DMS53 treated with DMSO at 0.1 percent for 48 hours (cell line): ENCODE measurements at regions not wholly inside any gene's neighbourhood (a gene's known extent, or its start where the extent isn't known, plus 50 kb on each side); places are given as distances from the start of the nearest gene placed in this dataset.

Experiments used
- DNase-seq: peaks from one replicate; lab custom pipeline; 2025; ENCODE audit not compliant: unreplicated experiment; lab: John Stamatoyannopoulos, UW

DNA sequence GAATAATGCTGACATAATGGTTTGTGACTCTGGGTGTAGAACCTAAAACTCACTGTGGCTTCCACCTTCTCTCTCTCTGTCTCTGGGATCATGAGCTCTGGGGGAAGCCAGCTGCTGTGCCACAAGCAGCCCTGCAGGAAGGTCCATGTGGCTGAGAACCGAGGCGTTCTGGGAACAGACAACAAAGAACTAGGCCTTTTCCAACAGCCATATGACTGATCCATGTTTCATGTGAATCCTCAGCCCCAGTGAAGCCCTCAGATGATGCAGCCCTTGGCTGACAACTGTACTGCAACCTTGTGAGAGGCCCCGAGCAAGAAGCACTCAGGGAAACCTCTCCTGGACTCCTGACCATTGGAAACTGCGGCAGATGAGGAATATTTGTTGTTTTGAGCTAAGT, 56.6 kb downstream of the HLA-G start:
- DNase-seq = no peak

DNA sequence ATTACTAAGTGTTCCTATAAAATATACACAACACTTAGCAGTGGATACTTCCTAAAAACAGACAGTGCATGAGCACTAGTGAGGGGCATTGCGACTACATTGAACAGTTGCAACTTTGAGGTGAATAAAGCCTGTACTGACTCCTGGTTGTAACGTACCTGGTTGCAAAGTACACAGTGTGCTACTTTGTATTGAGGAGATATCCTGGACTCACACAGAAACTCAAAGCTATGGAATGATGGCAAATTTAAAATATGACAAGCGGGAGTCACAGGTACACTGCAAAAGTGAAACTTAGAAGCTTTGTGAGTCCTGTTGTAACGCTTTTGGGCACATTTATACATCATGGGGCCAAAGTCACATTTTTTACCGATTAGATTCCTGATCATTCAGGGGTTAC, 55.6 kb upstream of the HLA-A start:
- DNase-seq = no peak

DNA sequence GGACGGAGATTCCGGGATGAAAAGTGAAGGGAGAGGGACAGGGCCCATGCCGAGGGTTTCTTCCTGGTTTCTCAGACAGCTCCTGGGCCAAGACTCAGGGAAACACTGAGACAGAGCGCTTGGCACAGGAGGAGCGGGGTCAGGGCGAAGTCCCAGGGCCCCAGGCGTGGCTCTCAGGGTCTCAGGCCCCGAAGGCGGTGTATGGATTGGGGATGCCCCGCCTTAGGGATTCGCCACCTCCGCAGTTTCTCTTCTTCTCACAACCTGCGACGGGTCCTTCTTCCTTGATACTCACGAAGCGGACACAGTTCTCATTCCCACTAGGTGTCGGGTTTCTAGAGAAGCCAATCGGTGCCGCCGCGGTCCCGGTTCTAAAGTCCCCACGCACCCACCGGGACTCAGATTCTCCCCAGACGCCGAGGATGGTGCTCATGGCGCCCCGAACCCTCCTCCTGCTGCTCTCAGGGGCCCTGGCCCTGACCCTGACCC, 55.0 kb upstream of the HLA-A start:
- DNase-seq = peak; percentile 12

DNA sequence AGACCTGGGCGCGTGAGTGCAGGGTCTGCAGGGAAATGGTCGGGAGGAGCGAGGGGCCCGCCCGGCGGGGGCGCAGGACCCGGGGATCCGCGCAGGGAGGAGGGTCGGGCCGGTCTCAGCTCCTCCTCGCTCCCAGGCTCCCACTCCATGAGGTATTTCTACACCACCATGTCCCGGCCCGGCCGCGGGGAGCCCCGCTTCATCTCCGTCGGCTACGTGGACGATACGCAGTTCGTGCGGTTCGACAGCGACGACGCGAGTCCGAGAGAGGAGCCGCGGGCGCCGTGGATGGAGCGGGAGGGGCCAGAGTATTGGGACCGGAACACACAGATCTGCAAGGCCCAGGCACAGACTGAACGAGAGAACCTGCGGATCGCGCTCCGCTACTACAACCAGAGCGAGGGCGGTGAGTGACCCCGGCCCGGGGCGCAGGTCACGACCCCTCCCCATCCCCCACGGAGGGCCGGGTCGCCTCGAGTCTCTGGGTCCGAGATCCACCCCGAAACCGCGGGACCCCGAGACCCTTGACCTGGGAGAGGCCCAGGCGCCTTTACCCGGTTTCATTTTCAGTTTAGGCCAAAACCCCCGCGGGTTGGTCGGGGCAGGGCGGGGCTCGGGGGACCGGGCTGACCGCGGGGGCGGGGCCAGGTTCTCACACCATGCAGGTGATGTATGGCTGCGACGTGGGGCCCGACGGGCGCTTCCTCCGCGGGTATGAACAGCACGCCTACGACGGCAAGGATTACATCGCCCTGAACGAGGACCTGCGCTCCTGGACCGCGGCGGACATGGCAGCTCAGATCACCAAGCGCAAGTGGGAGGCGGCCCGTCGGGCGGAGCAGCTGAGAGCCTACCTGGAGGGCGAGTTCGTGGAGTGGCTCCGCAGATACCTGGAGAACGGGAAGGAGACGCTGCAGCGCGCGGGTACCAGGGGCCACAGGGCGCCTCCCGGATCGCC, 54.2 kb upstream of the HLA-A start:
- peak; percentile 43 for DNase-seq
